Stimulated activated CD8-positive, alpha-beta memory T cell treated with anti-CD3 and anti-CD28 coated beads, Interleukin-12 subunit alpha, Interleukin-12 subunit beta, amount 100 ng/mL, for 24 hours (primary cell): ENCODE measurements at regions not wholly inside any gene's neighbourhood (a gene's known extent, or its start where the extent isn't known, plus 50 kb on each side); places are given as distances from the start of the nearest gene placed in this dataset.
"Not testable (repeated sequence)": the region's sequence is repeated elsewhere in the genome, so short reads cannot be mapped to it uniquely, and the experiment has no call there.

ENCODE experiments used
- DNase-seq: peaks from one replicate; pipeline ENCODE4 v3.0.0-alpha.2; 2020; ENCODE audit errors: extremely low read depth

DNA sequence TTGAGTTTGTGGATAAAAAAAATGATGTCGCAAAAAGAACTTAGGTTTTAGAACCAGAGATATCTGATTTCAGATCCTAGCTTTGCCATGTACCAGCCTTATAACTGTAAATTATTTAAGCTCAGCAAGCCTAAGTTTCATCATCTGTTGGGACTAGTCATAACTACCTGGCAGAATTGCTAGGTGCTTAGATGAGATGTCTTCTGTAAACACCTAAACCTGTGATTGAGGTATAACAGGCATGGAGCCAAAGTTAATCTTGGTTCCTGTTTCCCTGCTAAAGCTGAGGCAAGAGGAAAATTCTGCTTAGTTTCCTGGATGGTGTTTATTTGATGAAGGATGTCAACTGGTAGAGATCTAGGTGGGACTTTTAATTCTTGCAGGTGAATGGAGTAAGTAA lies 331.3 kb upstream of the RBMS3 start:
- no peak for DNase-seq

DNA sequence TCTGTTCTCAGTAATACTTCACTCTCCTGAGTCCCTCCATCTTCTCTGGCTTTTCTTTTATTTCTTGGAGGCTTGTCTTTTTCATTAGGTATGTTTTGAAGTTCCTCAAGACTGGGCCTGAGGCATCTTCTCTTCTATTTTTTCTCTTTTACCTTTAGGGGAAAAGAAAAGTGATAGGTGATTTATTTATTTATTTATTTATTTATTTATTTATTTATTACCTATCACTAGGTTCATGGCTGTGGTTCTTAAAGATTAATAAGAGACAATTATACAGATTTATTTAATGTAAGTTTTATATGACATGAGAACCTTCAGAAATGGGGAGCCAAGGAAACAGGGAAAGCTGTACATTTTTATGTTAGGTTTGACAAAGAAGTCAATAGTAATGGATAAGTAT lies 330.3 kb upstream of the RBMS3 start:
- DNase-seq = no peak

DNA sequence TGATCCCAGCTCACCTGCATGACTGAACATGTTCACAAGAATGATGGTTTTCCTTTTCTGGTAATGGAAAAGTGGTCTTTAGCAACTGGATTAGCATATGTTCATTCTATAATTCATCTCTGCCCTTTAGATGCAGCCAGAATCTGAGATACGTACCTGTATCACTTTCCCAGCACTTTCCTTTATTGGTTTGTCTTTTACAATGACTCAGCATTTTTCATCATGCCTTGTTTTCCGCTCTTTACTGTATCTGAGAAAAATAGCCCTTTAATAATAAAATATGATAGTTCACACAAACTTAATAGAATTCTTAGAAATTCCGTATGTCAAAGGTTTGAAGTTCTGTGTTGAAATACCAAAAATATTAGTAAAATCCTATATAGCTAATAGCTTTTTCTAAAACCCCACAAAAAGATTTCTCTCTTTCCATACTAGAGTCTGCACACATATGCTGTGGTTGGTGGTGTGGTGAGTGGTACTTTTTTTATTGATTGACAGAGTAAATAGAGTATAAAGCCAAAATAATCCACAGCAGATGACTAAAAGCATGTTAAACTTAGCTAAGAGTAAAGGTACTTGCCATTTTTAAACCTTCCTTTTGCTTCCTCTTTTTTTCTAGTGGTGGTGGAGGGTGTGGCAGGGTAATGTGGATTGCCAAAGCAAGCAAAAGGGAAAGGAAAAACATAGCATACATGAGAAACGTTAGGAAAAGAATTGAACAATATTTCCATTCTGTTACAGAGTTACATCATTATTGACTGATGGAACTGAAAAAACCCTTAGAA lies 328.9 kb upstream of the RBMS3 start:
- DNase-seq = no peak

DNA sequence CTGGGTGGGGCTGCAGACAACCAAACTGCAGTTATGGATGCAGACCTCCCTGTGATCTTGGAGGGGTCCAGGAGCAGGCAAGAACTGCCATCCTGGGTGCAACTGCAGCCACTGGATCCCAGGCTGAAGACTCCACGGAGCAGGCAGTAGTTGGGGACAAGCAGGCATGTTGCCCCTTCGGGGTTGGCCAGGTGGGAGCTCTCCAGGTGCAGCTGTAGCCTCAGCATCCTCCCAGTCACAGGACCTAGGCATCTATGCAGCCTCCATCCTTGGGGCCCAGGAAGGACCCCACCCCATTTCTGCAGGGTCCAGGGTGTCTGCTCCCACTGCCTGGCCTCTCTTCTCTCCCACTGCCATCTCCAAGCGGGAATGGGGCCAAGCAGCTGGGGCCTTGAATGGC lies 322.2 kb upstream of the RBMS3 start:
- no peak for DNase-seq

DNA sequence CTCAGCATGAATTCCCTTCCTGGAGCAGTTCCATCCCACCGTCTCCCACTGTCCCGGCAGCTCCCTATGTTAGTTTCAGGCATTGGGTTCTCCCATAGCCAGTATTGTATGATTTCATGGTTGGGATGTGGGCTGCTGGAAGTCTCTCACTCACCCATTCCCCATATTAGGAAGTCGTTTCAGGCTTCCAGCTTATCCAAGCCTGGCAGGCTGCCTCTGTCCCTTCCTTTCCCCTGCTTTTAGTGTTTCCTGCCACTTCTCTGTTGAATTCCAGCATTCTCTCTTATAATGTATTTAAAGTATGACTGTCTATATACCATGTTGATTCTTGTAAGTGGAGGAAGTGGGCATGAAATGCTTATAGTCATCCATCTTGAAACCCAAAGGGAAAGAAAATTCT lies 309.7 kb upstream of the RBMS3 start:
- DNase-seq = no peak

DNA sequence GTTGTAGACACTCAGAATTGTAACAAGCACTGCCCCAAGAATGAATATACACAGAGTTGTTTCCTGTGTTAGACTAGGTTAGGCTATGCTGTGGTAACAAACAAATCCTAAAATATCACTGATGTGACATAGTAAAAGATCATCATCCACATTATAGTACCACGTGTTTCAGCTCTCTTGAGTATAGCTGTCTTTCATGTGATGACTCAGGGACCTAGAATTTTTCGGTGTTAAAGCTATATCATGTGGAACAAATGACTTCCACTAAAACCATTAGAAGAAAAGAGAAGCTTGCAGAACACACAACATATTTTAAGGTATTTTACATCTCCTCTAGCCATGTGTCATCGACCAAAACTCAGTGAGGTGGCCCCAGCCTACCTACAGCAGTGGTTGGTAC lies 307.9 kb upstream of the RBMS3 start:
- DNase-seq = no peak

DNA sequence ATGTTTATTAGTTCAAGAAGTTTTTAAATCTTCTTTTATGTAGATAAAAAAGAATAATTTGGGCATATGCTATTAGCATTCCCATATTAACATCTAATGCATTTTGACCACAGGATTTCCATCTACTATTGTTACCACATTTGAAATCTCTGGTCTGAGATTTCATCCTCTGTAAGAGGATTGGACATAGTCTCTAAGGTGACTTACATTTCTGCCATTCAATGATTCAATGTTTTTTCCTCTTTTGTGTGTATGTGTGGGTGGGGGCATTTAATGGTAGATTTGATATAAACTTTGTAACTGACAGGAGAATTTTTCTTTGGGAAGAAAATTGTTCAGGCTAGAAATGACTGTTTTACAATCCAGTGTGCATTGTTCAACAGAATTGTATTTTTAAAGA lies 307.3 kb upstream of the RBMS3 start:
- DNase-seq = no peak

DNA sequence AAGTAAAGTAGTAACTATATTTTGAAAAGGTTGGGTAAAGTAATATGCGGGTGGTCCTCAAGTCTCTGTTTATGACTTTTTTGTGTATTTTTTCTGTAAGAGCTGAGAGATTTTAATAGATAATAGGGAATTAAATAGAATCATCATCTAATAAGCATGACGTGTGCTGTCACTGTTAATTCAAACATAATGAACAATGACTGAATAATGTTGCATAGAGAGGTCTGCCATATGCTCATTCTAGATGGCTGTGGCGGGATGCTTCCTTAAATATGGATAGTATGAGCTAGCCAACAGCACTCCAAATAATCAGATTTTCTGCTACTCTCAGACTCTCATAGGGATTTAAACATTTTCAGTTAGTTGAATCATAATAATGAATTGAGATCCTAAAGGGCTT lies 302.8 kb upstream of the RBMS3 start:
- no peak for DNase-seq

DNA sequence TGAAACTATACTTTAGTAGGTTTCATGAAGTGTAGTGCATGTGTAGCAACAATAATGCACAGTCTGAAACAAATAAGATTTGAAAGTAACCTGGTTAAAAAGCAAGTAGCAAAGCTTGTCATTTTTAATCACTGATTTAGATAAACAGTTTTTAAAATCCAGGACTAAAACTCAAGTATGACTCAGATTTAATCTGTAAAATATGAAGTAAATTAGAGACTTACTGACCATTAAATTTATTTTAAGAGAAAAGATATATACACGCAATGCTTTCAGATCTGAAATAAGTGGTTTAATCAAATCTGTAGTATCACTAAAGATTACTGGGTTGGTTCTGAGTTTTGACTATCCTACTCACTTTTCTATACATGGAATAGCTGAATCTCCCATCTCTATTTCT lies 300.7 kb upstream of the RBMS3 start:
- no peak for DNase-seq

DNA sequence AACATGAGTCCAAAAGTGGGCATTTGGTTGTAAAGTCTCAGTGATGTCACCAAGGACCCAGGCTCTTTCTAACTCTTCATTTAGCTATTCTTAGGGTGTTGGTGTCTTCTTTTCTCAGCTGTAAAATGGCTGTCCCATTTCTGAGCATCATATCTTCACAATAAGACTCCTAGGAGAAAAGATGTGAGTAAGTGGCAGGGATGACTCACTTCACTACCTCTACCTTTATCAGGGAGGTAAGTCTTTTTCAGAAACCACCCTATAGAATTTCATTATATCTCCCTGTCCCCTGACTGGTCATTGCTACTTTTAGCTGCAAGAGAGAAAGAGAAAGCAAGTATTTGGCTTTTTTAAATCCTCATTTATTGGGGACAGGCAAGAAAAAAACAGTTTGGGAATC lies 300.2 kb upstream of the RBMS3 start:
- DNase-seq = no peak

DNA sequence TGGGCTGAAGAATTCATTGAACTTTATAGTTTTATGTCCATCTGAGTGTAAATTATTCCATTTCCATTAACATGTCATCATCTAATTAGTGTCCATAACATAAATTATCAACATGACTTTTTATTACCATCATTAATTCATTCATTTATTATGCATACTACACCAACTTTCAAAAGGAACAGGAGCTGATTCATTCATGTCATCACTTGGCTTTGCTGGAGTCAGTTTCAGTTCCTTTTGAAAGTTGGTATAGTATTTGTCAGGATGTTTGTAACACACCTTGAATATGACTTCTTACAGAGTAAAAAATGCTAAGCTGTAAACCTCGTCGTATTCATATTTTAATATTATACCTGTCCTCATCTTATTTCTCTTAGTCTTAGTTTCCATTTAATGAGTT lies 298.0 kb upstream of the RBMS3 start:
- DNase-seq = no peak

DNA sequence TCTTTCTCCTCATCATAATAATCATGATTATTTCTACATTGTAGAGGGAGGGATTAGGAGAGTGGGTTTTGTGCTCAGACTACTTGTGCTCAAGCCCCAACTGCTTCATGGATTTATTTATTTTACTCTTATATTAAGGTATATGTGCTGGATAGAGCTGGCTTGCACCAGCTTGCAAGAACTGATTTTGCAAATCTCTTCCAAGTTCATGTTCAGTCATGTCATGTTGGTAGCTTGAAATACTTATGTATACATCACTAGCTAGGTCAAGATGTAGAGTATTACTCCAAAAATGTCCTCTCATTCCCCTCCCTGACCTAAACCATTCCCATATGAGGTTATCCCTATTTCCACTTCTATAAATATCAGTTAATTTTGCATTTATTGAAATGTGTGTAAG lies 293.9 kb upstream of the RBMS3 start:
- DNase-seq = no peak

DNA sequence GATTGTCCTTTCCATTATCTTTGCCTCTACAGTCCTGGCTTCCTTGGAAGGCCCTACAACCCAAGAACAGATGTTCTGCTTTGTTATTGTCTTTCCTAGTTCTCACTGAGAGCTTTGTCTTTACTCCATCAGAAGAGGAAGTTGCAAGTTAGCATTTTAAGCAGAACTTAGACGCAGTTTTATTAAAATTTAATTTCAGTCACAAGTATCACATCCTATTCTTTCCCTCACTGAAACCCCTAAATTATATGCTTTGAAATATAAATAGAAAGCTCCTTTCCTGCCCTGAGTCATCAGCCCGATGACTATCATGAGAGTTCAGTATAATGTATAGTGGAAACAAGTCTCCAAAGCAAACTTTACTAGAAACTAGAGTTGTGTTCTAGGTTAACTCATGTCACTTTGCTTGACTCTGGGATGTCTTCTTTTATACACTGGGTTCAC lies 291.2 kb upstream of the RBMS3 start:
- DNase-seq = no peak

DNA sequence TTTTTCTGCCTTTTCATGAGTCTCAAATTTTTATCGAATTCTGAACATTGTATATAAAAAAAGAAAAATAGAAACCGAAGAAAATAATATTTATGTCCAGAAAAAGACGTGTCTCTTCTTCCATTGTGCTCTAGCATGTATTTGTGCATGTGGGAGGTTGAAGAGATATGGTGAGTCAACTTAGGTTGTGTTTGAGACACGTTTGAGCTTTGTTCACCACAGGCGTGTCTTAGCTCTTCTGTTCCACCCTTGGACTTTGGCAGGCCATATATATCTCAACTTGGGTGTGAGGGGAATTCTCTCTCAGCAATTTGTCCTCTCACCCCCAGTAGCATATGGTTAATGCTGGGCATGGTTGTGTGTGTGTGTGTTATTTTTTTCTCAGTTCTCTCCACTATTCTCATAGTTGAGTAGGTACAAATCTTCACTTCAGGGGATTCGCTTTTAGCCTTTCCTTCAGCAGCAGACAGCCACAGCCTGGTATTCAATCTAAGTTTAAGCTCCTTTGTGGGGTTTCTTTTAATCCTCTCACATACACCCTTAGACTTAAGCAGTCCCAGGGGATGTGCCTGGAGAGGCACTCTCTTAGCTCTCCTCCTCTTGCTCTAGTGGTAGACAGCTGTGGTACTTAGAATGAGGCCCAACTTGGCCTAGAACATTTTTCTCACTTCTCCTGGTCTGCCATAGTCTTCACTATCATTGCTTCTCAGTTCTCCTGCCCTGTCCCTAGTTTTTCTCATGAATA lies 286.5 kb upstream of the RBMS3 start:
- DNase-seq = no peak

DNA sequence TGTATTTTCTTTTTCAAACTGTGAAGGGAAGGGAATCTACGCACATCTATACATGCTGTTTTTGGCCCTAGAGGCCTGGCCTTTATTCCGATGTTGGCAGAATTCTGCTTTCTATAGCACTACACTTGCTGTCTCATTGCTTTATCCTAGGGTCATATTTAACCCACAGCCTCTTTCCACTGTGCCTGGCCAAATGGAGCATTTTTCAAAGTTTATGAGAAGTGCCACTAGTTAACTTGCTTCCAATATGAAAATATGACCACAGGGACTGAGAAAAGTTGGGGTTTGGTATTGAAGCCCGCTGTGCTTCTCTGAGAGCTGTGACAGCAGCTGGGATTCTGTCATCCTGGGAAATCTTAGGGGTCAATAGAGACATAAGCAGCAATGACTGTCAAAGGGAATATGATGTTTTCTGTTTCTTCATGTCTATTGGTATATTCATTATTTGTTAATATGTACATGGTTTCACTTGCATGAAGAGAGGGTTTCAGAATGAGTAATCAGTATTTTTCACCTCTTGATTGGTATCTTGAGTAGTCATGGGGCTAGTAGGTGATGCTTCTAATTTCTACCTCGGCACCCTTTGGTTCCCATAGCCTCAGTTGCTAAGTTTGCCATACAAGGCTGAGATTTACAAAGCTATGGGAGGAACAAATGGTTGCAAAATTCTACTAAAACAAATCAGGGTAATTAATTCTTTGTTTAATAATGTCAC lies 275.8 kb upstream of the RBMS3 start:
- DNase-seq = no peak

DNA sequence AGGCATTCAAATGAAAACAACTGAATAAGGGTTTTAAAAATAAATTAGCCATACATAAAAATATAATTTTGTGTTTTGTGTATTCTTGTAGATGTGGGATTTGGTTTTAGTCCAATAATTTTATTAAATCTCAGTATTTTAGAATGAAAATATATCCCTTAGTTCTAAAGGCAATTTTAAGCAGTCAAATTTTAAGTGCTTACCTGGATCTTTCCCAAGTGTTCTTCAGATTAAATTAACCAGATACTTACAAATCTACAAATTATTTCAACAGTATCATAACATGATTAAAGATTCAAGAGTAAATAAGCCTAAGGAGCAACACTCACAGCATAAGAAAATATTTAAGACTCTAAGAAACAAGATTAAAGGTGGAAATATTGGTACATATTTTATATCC lies 275.0 kb upstream of the RBMS3 start:
- DNase-seq = no peak

DNA sequence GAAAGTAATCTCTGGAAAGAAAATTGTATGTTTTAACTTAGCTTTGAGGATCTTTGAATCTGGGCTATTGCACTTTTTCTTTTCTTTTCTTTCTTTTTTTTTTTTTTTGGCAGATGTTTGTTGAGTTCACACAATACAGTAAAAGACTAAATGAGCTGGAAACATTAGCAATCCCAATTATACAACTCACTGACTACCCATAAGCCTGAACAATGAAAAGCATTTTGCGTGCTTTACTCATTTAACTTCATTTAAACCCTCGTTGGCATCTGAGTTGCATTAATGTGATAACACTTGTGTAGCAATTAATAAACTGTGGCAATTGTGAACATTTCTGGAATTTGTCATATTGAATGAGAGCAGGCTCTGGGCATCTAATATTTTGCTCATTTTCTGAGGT lies 269.4 kb upstream of the RBMS3 start:
- no peak for DNase-seq

DNA sequence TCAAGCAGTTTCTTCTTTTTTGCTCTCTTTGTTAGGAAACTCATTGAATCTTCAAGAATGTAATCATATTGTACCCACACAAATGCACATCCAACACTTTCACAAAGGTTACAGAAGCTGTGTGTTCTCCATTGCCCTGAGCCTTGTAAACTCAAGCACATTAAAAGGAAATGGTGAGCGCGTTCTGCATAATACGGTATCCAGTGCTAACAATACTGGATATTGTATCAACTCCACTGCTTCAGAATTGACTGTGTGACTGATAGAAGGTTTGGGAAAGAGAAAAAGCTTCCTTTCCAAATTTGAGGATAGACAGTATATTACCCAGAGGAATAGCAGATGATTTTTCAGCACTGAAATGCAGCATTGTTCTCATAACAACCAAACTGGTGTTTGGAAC lies 268.9 kb upstream of the RBMS3 start:
- DNase-seq = no peak

DNA sequence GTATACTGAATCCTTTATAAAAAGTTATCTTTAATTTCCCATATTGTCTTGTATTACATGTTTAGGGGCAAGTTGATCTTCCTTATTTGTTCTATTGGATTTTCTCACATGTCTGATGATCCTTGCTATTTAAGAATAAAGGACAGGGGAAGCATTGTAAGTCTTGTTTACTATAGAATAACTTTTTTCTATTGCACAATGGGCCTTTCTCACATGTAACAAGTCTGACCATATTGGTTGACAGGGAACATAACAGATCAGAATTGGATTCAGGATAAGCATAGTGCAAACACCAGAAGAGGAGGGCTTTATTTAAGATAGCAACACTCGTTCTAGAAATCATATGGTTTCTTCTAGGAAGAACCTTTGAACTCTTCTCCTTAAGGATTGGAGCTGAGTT lies 257.9 kb upstream of the RBMS3 start:
- no peak for DNase-seq

DNA sequence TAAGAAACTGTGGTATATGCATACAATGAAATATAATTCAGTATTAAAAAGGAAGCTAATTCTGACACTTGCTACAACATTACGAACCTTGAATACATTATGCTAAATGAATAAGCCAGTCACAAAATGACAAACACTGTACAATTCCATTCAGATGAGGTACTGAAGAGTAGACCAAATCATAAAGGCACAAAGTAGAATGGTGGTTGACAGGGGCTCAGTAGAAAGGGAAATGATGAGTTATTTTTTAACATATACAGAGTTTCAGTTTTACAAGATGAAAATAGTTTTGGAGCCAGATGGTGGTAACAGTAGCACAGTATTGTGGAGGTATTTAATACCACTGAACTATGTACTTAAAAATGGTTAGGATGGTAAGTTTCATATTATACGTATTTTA lies 254.6 kb upstream of the RBMS3 start:
- DNase-seq = no peak

DNA sequence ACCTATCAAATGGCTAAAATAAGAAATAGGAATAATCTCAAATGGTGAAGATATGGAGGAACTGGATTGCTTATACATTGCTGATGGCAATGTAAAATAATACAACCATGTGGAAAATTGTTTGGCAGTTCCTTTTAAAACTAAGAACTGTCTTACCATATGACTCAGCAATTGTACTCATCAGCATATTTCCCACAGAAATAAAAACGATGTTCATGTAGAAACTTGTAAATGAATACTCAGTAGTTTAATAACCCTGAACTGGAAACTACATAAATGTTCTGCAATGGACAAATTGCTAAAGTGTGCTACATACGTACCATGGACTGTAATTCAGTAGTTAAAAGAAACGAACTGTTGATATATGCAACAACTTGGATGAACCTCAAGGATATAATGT lies 253.9 kb upstream of the RBMS3 start:
- no peak for DNase-seq

DNA sequence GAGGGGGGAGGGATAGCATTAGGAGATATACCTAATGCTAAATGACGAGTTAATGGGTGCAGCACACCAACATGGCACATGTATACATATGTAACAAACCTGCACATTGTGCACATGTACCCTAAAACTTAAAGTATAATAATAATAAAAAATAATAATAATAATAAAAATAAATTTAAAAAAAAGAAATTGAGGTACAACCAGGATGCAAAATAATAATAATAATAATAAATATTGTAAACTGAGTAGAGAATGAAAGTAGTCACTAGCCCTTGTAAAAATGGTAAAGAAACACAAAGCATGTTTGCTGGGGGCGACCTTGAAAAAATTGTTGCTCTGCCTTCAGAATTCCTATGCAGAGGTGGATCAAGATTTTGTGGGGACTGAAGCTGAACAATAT lies 249.7 kb upstream of the RBMS3 start:
- DNase-seq = not testable (repeated sequence)

DNA sequence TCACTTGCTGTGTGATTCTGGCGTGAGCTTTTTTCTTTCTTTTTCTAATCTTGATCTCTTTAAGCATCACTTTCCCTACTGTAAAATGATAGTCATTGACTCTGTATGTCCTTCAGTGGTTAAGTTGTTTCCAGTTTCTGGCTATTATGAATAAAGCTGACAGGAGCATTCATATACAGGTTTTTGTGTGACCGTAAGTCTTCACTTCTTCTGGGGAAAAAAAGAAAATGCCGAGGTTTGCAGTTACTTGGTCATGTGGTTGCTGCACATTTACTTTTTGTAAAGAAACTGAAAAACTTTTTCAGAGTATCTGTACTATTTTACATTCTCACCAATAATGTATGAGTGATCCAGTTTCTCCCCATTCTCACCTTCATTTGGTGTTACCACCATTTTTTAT lies 247.4 kb upstream of the RBMS3 start:
- DNase-seq = no peak
